ENCODE measurements at regions not wholly inside any gene's neighbourhood (a gene's known extent, or its start where the extent isn't known, plus 50 kb on each side); places are given as distances from the start of the nearest gene placed in this dataset.

DNA sequence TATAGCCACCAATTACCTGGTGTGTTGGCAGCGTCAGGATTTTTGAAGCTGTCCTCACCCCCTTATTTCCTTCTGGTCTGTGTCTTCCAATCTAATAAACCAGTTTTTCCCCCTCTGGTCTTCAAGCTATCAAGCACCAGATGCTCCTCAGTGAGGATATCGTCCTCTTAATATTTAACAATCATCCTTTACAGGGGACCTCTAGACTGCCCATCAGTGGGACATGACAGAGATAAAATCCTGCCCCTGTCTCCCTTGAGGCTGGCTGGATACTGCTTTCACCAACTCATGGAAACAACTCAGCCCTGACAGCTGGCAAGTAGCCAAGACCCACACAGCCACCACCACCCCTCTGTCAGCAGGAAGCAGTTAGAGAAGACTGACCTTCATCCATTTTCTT is 421.0 kb upstream of the API5 start:
- Histone ChIP-seq H3K4me2 (replicated peaks; ENCODE audit: extremely low read depth, low read length, poor library complexity, severe bottlenecking) (no peak overlapping the region), H3K27me3 (ENCODE audit: control insufficient read depth in 2 of 2, insufficient read depth in 2 of 2, low read length in 2 of 2) (no peaks in the 10 kb centered on the region), H3K36me3 (replicated peaks in 1 of 2; ENCODE audit: control insufficient read depth in 1 of 2, insufficient read depth in 2 of 2, low read length in 2 of 2) (no peaks in the 10 kb centered on the region), H4K20me1 (ENCODE audit: insufficient read depth, low read length) (no peaks in the 10 kb centered on the region), H3K9me3 (replicated peaks in 1 of 2; ENCODE audit: control insufficient read depth in 1 of 2, insufficient read depth in 1 of 2, low read length in 2 of 2) (no peaks in the 10 kb centered on the region), H2AFZ (ENCODE audit: insufficient read depth, low read depth, low read length, poor library complexity, severe bottlenecking) (no peak overlapping the region), H3K9ac (ENCODE audit: insufficient read depth, low read length, poor library complexity, severe bottlenecking) (no peak overlapping the region), H3K4me1 (ENCODE audit: control insufficient read depth in 1 of 2, insufficient read depth in 2 of 2, low read length in 2 of 2) (no peaks in the 10 kb centered on the region), H3K27ac (ENCODE audit: low read depth in 1 of 2, low read length in 2 of 2) (no peak overlapping the region), H3K4me3 (replicated peaks in 1 of 3; ENCODE audit: low read depth in 2 of 3, low read length in 3 of 3) (no peak overlapping the region), H3K79me2 (ENCODE audit: insufficient read depth, low read length) (no peaks in the 10 kb centered on the region)
- DNase-seq = no peak
- intact Hi-C loops (cut with micrococcal nuclease) = no loop called here
- no peaks in the 10 kb centered on the region for H3K4me1 Mint-ChIP-seq
- peaks cover 0 to 3% (median 0%) of the 10 kb centered on the region in 7 donors for H3K9me3 Mint-ChIP-seq
- TF ChIP-seq, protein P1, sequence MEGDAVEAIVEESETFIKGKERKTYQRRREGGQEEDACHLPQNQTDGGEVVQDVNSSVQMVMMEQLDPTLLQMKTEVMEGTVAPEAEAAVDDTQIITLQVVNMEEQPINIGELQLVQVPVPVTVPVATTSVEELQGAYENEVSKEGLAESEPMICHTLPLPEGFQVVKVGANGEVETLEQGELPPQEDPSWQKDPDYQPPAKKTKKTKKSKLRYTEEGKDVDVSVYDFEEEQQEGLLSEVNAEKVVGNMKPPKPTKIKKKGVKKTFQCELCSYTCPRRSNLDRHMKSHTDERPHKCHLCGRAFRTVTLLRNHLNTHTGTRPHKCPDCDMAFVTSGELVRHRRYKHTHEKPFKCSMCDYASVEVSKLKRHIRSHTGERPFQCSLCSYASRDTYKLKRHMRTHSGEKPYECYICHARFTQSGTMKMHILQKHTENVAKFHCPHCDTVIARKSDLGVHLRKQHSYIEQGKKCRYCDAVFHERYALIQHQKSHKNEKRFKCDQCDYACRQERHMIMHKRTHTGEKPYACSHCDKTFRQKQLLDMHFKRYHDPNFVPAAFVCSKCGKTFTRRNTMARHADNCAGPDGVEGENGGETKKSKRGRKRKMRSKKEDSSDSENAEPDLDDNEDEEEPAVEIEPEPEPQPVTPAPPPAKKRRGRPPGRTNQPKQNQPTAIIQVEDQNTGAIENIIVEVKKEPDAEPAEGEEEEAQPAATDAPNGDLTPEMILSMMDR (IDR thresholded peaks at IDR 0.05) = no peak
- no peaks in the 10 kb centered on the region for H3K36me3 Mint-ChIP-seq
- no peaks in the 10 kb centered on the region for H3K27me3 Mint-ChIP-seq (ENCODE audit: low read depth in 3 of 3)
- no peak overlapping the region for H3K4me3 Mint-ChIP-seq
- no peak overlapping the region for H3K27ac Mint-ChIP-seq
- WGBS (ENCODE audit: insufficient coverage) = 85% methylated on average over 2 of the region's 2 CpGs

GRCh38 chr11:42901084-42901483 is 410.7 kb upstream of the API5 start:
- no peak overlapping the region for H3K9ac ChIP-seq (ENCODE audit: insufficient read depth, low read length, poor library complexity, severe bottlenecking)
- no peaks in the 10 kb centered on the region for H3K27me3 ChIP-seq (ENCODE audit: control insufficient read depth in 2 of 2, insufficient read depth in 2 of 2, low read length in 2 of 2)
- H3K36me3 ChIP-seq (replicated peaks in 1 of 2; ENCODE audit: control insufficient read depth in 1 of 2, insufficient read depth in 2 of 2, low read length in 2 of 2) = no peaks in the 10 kb centered on the region
- H2AFZ ChIP-seq (ENCODE audit: insufficient read depth, low read depth, low read length, poor library complexity, severe bottlenecking) = no peak overlapping the region
- H3K9me3 ChIP-seq (replicated peaks in 1 of 2; ENCODE audit: control insufficient read depth in 1 of 2, insufficient read depth in 1 of 2, low read length in 2 of 2) = peaks cover 14 to 23% of the 10 kb centered on the region in 2 donors
- intact Hi-C loops (cut with micrococcal nuclease) = no loop called here
- no peaks in the 10 kb centered on the region for H3K79me2 ChIP-seq (ENCODE audit: insufficient read depth, low read length)
- H3K27ac Mint-ChIP-seq = no peak overlapping the region
- H3K4me3 Mint-ChIP-seq = no peak overlapping the region
- no peaks in the 10 kb centered on the region for H4K20me1 ChIP-seq (ENCODE audit: insufficient read depth, low read length)
- no CpG with 5 or more reads among the region's 1 CpG for WGBS (ENCODE audit: insufficient coverage)
- no peak overlapping the region for H3K4me2 ChIP-seq (replicated peaks; ENCODE audit: extremely low read depth, low read length, poor library complexity, severe bottlenecking)
- peaks cover 0 to 11% (median 5%) of the 10 kb centered on the region in 7 donors for H3K9me3 Mint-ChIP-seq
- TF ChIP-seq, protein P1 (IDR thresholded peaks at IDR 0.05) = no peak
- H3K4me3 ChIP-seq (replicated peaks in 1 of 3; ENCODE audit: low read depth in 2 of 3, low read length in 3 of 3) = no peak overlapping the region
- no peaks in the 10 kb centered on the region for H3K4me1 Mint-ChIP-seq
- no peaks in the 10 kb centered on the region for H3K4me1 ChIP-seq (ENCODE audit: control insufficient read depth in 1 of 2, insufficient read depth in 2 of 2, low read length in 2 of 2)
- no peaks in the 10 kb centered on the region for H3K36me3 Mint-ChIP-seq
- no peak for DNase-seq
- no peaks in the 10 kb centered on the region for H3K27me3 Mint-ChIP-seq (ENCODE audit: low read depth in 3 of 3)
- H3K27ac ChIP-seq (ENCODE audit: low read depth in 1 of 2, low read length in 2 of 2) = no peak overlapping the region
